G401 (cell line): ENCODE measurements at regions not wholly inside any gene's neighbourhood (a gene's known extent, or its start where the extent isn't known, plus 50 kb on each side); places are given as distances from the start of the nearest gene placed in this dataset.
"Not testable (repeated sequence)": the region's sequence is repeated elsewhere in the genome, so short reads cannot be mapped to it uniquely, and the experiment has no call there.

ENCODE experiments used
- DNase-seq: peaks from one replicate; pipeline ENCODE4 v3.0.0-alpha.2; 2015; ENCODE audit warnings: low spot score
- in situ Hi-C: cut with HindIII; loops from 2 replicates; pipeline ENCODE4 v1.10.0; 2016; ENCODE audit warnings: low sequenced_read_pairs, mixed read lengths

DNA sequence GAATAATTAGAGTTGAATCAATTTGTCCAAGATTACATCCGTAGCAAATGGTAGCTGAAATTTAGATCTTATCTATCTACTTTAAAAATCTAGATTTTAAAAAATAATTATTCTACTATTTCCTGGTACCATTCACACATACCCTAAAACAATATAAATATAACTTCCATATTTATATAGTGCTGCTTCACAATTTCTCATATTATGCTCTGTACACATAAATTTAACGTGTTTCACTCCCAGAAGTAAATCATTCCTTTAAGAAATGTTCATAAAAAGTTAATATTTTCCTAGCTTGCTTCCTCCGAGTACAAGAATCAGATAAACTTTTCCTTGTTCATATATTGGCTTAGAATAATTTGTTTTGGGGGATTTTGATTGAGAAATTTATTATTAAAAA, 857.0 kb upstream of the SPRY2 start:
- in situ Hi-C loops: no loop called here
- no peak for DNase-seq

DNA sequence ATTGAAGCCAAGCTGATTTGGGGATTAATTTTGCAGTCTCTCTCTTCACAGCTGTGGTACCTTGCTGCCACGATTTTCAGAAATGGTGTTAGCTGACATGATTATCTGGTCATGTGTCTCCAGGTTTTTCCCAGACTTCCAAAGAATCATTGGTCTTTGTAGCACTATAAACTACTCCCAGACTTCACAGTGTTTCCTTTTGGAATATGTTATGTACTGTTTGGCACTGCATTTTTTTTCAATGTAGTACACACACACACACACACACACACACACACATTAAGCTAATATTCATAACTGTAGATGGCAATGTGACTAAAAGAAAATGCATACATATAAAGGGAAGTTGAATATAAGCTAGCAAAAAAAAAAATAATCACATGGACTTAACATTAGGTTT, 856.6 kb upstream of the SPRY2 start:
- no peak for DNase-seq
- in situ Hi-C loops: no loop called here

- DNase-seq: no peak
- in situ Hi-C loops: no loop called here
Observed at GRCh38 chr13:81194362-81194761, 853.4 kb upstream of the SPRY2 start.

DNA sequence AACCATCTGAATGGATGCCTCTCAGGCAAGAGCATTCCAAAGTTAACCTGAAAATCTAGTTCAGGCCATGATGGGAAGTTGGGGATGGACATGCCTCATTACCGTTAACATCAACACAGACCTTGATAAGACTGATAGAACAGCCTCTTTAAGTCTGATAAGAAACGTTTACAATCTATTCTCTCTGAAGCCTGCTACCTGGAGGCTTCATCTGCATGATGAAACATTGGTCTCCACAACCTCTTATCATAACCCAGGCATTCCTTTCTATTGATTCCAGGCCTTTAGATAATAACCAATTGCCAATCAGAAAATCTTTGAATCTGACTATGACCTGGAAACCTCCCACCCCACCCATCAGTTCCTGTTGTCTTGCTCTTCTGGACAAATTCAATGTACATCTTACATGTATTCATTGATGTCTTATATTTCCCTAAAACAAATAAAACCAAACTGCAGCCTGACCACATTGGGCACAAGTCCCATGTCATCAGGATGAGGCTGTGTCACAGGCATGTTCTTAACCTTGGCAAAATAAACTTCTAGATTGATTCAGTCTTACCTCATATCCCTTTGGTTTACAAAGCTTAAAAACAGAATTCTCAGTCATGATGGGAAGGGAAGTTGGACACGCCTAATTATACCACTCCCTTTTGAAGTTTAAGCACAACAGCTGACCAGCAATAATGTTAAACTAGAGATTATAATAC, 843.8 kb upstream of the SPRY2 start:
- no peak for DNase-seq
- in situ Hi-C loops: no loop called here

- no peak for DNase-seq
- in situ Hi-C loops: no loop called here
Observed at GRCh38 chr13:81172603-81173002, 831.7 kb upstream of the SPRY2 start.

- in situ Hi-C loops: no loop called here
Observed at GRCh38 chr13:81171065-81171647, 830.2 kb upstream of the SPRY2 start.

DNA sequence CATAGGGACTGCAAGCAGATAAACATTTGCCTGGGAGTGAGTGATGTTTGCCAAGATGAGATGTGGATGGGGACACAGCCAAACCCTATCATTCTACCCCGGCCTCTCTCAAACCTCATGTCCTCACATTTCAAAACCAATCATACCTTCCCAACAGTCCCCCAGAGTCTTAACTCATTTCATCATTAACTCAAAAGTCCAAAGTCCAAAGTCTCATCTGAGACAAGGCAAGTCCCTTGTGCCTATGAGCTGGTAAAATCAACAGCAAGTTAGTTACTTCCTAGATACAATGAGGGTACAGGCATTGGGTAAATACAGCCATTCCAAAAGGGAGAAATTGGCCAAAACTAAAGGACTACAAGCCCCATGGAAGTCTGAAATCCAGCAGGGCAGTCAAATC, 822.9 kb upstream of the SPRY2 start:
- in situ Hi-C loops, DNase-seq: not testable (repeated sequence)

More at GRCh38 chr13:81171065-81171647, 830.2 kb upstream of the SPRY2 start:
- peak; percentile 39 for DNase-seq

GRCh38 chr13:81153478-81153877, 812.6 kb upstream of the SPRY2 start:
- in situ Hi-C loops: no loop called here
- DNase-seq: no peak

DNA sequence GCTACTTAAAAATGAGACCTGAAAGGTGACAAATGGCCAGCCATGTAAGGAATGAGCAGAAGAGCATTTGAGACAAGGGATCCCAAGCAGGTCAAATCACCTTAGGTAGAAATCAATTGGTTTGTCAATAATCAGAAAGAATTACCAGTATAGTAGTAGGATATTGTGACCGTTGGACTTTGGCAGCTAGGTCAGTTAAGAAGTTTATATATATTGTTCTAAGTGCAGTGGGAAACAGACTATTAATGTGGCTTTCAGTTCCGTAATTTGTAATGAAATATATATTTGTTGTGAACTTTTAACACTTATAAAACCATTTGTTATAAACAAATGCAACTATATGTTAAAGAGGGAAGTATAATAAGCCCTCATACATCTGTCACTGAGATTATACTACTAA, 807.9 kb upstream of the SPRY2 start:
- in situ Hi-C loops: no loop called here

DNA sequence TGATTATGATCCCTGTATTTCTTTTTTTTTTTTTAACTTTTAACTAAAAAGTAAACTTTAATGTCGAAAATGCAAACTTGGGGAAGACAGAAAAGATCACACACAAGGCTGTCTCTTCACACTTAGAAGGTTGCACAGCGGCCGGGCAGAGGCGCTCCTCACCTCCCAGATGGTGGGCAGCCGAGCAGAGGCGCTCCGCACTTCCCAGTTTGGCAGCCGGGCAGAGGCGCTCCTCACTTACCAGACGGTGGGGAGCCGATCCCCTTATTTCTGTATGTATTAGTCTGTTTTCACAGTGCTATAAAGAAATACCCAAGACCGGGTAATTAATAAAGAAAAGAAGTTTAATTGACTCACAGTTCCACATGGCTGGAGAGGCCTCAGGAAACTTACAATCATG, 805.6 kb upstream of the SPRY2 start:
- DNase-seq, in situ Hi-C loops: not testable (repeated sequence)

More for the DNA sequence above, 807.9 kb upstream of the SPRY2 start:
- DNase-seq: no peak

DNA sequence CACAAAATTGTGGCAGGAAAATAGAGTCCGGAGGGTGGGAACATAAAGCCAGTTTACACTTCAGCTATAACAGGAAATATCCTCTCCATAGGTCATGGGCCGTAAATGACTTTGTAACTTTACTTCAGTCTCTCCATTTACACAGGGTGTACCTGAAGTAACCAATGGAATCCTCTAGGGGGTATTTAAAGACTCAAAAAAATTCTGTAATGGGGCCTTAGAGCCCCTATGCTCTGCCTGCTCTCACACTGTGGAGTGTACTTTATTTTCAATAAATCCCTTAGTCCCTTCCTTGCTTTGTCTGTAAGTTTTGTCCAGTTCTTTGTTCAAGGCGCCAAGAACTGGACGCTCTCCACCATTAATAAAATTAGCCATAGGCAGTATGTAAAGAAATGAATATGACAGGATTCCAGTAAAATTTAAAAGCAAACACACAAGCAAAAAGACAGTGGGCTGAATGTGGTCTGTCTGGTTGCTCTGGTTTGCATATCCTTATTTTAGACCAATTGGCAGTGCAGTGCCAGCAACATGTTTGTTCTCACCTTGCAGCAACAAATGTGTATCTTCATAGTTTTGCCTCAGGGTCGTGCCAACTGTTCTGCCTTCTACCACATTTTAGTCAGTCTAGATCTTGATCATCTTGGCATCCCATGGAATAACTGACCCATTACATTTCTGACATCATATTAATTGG, 801.5 kb upstream of the SPRY2 start:
- in situ Hi-C loops: no loop called here
- no peak for DNase-seq

- in situ Hi-C loops: no loop called here
- DNase-seq: no peak
Observed at GRCh38 chr13:81140675-81141074, 799.7 kb upstream of the SPRY2 start.

DNA sequence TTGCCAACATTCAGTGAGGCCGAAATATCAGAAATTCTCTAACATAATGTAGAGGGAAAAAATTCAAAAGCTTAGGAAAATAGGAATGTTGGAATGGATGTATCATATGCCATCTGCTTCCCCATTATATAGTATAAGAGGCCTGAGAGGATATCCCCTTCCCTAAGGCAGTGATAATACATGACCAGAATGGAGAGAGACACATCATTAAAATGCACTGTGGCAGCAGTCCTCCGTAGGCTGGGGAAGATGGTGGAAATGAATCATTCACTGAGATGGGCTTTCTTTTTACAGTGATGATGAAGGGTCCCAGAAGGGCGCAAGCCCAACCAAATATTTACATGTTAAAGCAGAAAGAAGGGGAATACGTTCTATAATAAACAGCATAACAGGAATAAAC, 799.1 kb upstream of the SPRY2 start:
- in situ Hi-C loops: no loop called here
- no peak for DNase-seq

GRCh38 chr13:81138353-81138980, 797.5 kb upstream of the SPRY2 start:
- no peak for DNase-seq
- in situ Hi-C loops: no loop called here

- no peak for DNase-seq
- in situ Hi-C loops: no loop called here
Observed at GRCh38 chr13:81133066-81133465, 792.1 kb upstream of the SPRY2 start.

DNA sequence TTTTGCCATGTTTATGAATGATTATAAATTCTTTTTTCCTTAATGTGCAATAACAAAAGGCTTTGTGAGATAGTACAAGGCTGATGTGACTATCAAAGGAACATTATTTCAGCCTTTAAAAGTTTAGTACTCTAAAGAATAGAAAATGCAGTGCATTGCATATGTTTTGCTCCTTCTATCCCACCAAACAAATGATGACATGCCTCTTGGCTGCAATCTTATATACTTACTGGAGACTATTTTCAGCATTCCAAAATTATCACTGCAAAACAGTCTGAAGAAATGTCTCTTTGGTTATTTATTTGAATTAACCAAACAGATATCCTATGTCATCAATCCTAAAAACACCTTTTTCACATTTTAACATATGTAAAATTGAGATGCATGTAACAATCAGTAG, 776.5 kb upstream of the SPRY2 start:
- in situ Hi-C loops: no loop called here
- DNase-seq: no peak

DNA sequence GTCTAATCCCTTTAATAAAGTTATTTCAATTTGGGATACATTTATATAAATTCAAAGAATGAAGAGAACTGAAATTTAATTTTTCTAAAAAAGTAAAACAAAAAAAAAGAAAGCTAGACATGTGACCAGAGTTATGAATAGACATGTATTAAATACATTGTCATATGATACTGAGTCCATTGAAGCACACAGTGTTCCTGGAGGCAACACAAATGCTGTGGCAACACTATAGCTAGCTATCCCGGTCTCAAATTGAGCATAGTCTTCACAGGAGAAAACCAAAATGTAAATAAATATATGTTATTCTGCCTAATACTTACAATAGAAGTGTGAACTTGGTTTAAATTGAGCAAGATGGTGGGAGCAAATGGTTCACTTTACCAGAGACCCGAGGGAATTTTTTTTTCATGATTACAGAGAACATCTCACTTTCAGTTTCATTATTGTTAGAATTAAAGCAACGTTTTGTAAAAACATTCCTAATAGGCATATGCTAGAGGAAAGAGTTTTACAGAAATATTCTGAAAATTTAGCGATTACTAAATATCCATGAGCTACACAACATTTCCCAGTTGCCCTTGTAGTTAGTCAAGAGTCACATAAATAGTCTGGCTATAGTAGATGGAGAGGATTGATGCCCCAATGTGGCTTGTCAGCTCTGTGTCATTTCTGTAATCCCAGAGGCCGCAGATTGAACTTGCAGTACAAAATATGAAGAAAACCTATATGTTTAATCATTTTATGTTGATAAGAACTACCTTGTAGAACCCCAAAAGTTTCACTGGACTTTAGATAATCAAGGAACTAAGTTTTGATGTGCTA, 775.7 kb upstream of the SPRY2 start:
- DNase-seq: no peak
- in situ Hi-C loops: no loop called here

GRCh38 chr13:81109026-81109425, 768.1 kb upstream of the SPRY2 start:
- no peak for DNase-seq
- in situ Hi-C loops: no loop called here

DNA sequence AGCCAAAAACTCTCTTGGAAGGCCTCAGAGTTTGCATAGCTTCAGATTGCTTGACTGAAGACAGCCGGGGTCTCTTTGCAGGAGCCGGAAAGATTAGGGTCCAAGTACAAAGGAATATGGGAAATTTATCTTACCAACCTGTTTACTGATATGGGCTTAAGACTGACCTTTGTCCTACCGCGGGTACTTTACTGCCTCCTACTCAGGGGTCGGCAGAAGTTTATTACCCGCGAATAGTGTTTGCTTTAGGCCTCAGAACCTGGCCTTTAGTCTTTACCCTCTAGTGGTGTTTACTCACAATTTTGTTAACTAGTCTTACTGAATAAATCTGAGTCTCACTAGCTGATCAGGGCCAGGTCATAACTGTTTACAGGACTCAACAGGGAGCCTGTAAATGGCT, 765.4 kb upstream of the SPRY2 start:
- in situ Hi-C loops: no loop called here
- DNase-seq: no peak
